Retinal pigment epithelial cell (primary cell): ENCODE measurements at regions not wholly inside any gene's neighbourhood (a gene's known extent, or its start where the extent isn't known, plus 50 kb on each side); places are given as distances from the start of the nearest gene placed in this dataset.

Experiments
- DNase-seq: peaks from one replicate; pipeline ENCODE4 v3.0.0-alpha.2; 2010; ENCODE audit warnings: low read depth
- H3K4me3 ChIP-seq: 2 replicates; pipeline ENCODE4 v1.5.1; 2011; ENCODE audit warnings: mild to moderate bottlenecking, low read length, control low read depth, moderate library complexity
- TF ChIP-seq, protein P1 (sequence below): conservative IDR thresholded peaks from 2 replicates; pipeline ENCODE4 v1.5.1; 2011; ENCODE audit warnings: low read depth, low read length, control low read depth, inconsistent platforms

DNA sequence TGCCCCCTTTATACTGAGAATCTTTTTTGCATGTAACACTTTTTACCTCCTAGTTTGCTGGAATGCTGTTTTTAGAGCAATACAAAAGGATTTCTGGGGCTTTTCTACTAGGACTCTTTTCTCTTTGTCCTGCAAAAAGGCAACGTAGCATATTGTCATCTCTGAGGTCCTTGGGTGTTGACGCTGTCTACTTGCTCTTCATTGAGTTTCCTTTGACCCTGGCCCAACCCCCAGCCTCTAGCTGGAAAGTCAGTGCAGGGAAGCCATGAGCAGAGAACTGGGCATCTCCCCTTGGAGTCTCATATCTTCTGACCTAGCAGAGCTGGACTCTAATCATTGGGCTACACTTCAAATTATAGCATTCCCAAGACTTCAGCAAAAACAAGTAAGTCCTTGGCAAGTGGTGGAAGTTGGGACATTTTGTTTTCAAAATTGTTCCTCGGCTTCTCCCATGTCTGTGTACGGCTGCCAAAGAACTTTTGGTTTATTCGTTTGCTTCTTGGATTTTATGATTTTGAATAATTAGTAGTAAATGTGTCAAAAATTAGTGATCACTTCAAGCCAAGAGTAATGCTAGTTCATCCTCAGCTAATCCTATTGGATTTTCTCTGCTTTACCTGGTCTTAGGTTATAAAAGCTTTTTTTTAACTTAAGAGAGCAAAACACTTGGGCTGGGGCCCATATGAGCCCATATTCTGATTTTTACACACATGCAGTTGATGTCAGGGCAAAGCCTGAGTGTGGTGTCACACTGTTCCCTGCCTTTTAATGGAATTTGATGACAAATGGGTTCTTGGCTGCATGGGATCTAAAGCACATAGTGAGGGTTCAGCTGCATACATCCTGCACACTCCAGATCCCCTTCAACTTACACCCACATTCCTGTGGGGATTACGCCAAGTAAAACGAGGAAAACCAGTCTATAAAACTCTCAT, 419.5 kb upstream of the C2CD4B start:
- H3K4me3 ChIP-seq, result no peak overlapping the region
- DNase-seq, result no peak
- TF ChIP-seq, protein P1, sequence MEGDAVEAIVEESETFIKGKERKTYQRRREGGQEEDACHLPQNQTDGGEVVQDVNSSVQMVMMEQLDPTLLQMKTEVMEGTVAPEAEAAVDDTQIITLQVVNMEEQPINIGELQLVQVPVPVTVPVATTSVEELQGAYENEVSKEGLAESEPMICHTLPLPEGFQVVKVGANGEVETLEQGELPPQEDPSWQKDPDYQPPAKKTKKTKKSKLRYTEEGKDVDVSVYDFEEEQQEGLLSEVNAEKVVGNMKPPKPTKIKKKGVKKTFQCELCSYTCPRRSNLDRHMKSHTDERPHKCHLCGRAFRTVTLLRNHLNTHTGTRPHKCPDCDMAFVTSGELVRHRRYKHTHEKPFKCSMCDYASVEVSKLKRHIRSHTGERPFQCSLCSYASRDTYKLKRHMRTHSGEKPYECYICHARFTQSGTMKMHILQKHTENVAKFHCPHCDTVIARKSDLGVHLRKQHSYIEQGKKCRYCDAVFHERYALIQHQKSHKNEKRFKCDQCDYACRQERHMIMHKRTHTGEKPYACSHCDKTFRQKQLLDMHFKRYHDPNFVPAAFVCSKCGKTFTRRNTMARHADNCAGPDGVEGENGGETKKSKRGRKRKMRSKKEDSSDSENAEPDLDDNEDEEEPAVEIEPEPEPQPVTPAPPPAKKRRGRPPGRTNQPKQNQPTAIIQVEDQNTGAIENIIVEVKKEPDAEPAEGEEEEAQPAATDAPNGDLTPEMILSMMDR, result no peak

- H3K4me3 ChIP-seq, result no peak overlapping the region
- DNase-seq, result no peak
- TF ChIP-seq, protein P1, result no peak
Measured at GRCh38 chr15:62588938-62589670, 424.0 kb upstream of the C2CD4B start.

- DNase-seq, result no peak
- TF ChIP-seq, protein P1, result no peak
- no peak overlapping the region for H3K4me3 ChIP-seq
Measured at GRCh38 chr15:62591842-62592838, 427.1 kb upstream of the C2CD4B start.

GRCh38 chr15:62592920-62593319, 427.8 kb upstream of the C2CD4B start:
- TF ChIP-seq, protein P1, result no peak

DNA sequence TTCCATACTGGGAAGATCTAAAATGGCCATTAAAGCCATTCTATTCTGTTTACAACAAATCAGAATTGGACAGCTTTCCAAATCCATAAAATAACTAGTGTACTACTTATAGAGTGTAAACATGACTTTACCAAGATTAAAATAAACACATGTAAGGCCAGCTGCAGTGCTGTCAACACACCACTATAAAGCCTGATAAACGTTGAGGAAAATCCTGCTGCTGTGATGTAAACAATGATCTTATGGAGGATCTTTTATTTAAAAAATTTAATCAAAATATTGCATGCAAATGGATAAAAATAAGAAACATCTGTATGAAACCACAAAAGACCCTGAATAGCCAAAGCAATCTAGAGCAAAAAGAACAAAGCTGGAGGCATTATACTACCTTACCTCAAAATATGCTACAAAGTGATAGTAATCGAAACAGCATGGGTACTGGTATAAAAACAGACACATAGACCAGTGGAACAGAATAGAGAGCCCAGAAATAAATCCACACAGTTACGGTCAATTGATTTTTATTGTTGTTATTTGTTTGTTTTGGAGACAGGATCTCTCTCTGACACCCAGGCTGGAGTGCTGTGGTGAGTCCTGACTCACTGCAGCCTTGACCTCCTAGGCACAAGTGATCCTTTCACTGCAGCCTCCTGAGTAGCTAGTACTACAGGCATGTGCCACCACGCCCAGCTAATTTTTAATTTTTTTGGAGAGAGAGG, 428.8 kb upstream of the C2CD4B start:
- TF ChIP-seq, protein P1, result no peak
- no peak overlapping the region for H3K4me3 ChIP-seq
- no peak for DNase-seq

More at GRCh38 chr15:62592920-62593319, 427.8 kb upstream of the C2CD4B start:
- no peak overlapping the region for H3K4me3 ChIP-seq
- DNase-seq, result no peak

DNA sequence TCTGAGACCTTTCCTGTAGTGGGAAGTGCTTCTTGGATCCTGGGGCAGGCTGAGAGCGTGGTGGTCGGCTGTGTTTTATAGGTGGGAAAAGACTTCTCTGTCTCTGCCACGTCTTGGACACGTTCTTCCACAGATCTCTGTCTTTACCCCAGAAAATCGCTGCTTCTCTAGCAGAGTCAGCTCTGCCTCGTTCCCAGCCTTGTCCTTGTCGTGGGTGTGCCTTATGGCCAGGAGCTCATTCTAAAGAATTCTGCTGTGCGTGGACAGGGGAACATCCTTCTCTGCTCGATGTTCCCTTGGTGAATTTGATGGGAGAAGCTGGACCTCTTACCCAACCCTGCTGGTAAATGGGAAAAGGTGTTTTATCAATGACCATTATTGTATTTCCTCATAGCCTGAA, 433.1 kb upstream of the C2CD4B start:
- DNase-seq, result no peak
- TF ChIP-seq, protein P1, result no peak
- H3K4me3 ChIP-seq, result no peak overlapping the region
